BE2C (cell line): ENCODE measurements at regions not wholly inside any gene's neighbourhood (a gene's known extent, or its start where the extent isn't known, plus 50 kb on each side); places are given as distances from the start of the nearest gene placed in this dataset.

Experiments used
- DNase-seq: peaks from one replicate; pipeline ENCODE4 v3.0.0-alpha.2; 2020
- H3K27me3 ChIP-seq: fragments of 250-450 bp; sonication (Bioruptor Pico); 2 replicates; pipeline ENCODE4 v1.5.1; 2020; ENCODE audit warnings: mild to moderate bottlenecking
- H3K36me3 ChIP-seq: fragments of 250-450 bp; sonication (Bioruptor Pico); 2 replicates; pipeline ENCODE4 v1.5.1; 2020; ENCODE audit warnings: mild to moderate bottlenecking
- H3K4me1 ChIP-seq: fragments of 250-450 bp; sonication (Bioruptor Pico); 2 replicates; pipeline ENCODE4 v1.5.1; 2020
- H3K4me3 ChIP-seq: 2 replicates; pipeline ENCODE4 v1.5.1; 2011; ENCODE audit warnings: low read depth, low read length
- H3K9me3 ChIP-seq: fragments of 250-450 bp; sonication (Bioruptor Pico); 2 replicates; pipeline ENCODE4 v1.5.1; 2020
- TF ChIP-seq, protein P1 (sequence below): IDR thresholded peaks from 2 replicates; pipeline ENCODE4 v1.5.1; 2012; ENCODE audit warnings: mild to moderate bottlenecking, low read depth, low read length

- H3K4me1 ChIP-seq, result no peaks in the 10 kb centered on the region
- DNase-seq, result no peak
- H3K9me3 ChIP-seq, result no peaks in the 10 kb centered on the region
- no peaks in the 10 kb centered on the region for H3K27me3 ChIP-seq
- TF ChIP-seq, protein P1, sequence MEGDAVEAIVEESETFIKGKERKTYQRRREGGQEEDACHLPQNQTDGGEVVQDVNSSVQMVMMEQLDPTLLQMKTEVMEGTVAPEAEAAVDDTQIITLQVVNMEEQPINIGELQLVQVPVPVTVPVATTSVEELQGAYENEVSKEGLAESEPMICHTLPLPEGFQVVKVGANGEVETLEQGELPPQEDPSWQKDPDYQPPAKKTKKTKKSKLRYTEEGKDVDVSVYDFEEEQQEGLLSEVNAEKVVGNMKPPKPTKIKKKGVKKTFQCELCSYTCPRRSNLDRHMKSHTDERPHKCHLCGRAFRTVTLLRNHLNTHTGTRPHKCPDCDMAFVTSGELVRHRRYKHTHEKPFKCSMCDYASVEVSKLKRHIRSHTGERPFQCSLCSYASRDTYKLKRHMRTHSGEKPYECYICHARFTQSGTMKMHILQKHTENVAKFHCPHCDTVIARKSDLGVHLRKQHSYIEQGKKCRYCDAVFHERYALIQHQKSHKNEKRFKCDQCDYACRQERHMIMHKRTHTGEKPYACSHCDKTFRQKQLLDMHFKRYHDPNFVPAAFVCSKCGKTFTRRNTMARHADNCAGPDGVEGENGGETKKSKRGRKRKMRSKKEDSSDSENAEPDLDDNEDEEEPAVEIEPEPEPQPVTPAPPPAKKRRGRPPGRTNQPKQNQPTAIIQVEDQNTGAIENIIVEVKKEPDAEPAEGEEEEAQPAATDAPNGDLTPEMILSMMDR, result no peak
- no peaks in the 10 kb centered on the region for H3K36me3 ChIP-seq
- no peak overlapping the region for H3K4me3 ChIP-seq
Observed at GRCh38 chr13:75049735-75050335, 432.1 kb downstream of the TBC1D4 start.

GRCh38 chr13:75042807-75043206 is 439.2 kb downstream of the TBC1D4 start:
- TF ChIP-seq, protein P1, result no peak
- no peaks in the 10 kb centered on the region for H3K27me3 ChIP-seq
- no peak for DNase-seq
- H3K9me3 ChIP-seq, result no peaks in the 10 kb centered on the region
- no peaks in the 10 kb centered on the region for H3K36me3 ChIP-seq
- no peak overlapping the region for H3K4me3 ChIP-seq
- H3K4me1 ChIP-seq, result no peaks in the 10 kb centered on the region

DNA sequence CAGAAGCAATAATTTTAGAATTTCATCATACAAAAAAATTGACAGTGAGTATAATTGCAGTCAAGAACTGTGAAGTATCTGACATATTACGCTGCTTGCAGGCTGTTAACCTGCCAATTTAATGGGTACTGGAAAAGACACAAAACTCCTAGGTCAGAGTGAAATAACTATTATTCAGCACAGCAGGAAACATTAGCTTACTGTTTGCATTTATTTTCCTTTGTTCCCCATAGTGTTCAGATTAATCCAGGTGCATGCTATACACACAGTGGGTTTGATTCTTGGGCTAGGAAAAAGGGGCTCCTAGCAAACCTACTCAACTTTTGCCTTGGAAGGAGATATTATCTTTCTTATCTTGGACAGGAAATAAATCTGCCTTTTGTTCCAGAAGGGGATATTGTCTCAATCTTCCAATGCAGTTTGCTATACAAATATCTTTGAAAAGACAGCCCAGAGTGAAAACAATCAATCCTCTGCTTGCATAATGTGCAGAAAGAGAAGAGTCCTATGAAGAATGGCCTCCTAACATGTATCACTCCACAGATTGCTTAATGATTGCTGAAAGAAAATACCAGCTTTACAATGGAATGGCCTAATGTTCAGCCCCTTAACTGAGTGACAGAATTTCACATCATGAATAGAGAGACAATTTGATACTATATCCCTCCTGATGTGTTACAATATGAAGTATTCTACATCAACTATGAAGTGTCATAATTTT is 443.4 kb downstream of the TBC1D4 start:
- DNase-seq, result no peak
- TF ChIP-seq, protein P1, result no peak

GRCh38 chr13:75025956-75026355 is 456.0 kb downstream of the TBC1D4 start:
- Histone ChIP-seq H3K36me3 (no peaks in the 10 kb centered on the region), H3K27me3 (no peaks in the 10 kb centered on the region), H3K9me3 (no peaks in the 10 kb centered on the region), H3K4me1 (no peaks in the 10 kb centered on the region), H3K4me3 (no peak overlapping the region)
- TF ChIP-seq, protein P1, result no peak
- no peak for DNase-seq

More for the DNA sequence above, 443.4 kb downstream of the TBC1D4 start:
- Histone ChIP-seq H3K4me3 (no peak overlapping the region), H3K36me3 (no peaks in the 10 kb centered on the region), H3K27me3 (no peaks in the 10 kb centered on the region), H3K9me3 (no peaks in the 10 kb centered on the region; the same call in 1 of the 2 replicates), H3K4me1 (no peaks in the 10 kb centered on the region)

DNA sequence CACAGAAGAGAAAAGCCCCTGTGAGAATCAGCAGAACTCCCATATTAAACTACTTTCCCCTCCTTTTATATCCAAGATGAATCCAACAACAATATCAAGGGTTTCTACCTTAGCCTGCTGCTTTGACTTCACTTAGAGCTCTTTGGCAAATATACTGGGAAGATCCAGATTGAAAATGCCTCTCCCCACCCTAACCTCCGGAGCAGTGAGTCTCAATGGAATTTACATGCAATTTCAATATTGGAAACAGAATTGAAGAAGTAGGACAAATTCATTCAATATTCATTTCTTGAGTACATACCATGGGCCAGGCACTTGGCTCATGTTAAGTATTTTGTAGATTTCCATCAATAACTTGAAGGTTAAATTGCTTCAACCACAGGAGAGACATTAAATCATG is 457.4 kb downstream of the TBC1D4 start:
- H3K27me3 ChIP-seq, result no peaks in the 10 kb centered on the region
- no peak overlapping the region for H3K4me3 ChIP-seq
- no peaks in the 10 kb centered on the region for H3K9me3 ChIP-seq
- TF ChIP-seq, protein P1, result no peak
- H3K36me3 ChIP-seq, result no peaks in the 10 kb centered on the region
- DNase-seq, result no peak
- H3K4me1 ChIP-seq, result no peaks in the 10 kb centered on the region

DNA sequence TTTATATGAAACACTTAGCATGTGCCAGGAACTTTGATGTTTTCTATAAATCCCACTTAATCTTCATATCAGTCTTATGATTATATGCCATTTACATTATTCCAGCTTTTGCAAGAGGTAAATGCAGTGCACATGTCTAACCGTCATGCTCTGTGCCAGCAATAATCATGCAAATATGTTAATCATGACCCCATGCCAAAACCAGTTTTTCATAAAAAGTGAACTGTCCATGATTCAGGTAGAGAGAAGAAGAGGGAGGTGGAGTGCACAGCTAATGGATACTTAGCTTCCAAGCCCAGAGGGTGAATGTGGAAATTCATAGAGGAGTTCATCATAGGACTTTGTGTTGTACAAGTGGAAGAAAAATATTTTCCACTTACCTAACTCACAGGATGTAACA is 458.4 kb downstream of the TBC1D4 start:
- H3K9me3 ChIP-seq, result no peaks in the 10 kb centered on the region
- no peaks in the 10 kb centered on the region for H3K36me3 ChIP-seq
- TF ChIP-seq, protein P1, result no peak
- no peaks in the 10 kb centered on the region for H3K4me1 ChIP-seq
- no peaks in the 10 kb centered on the region for H3K27me3 ChIP-seq
- no peak overlapping the region for H3K4me3 ChIP-seq
- no peak for DNase-seq
